ENCODE measurements at regions not wholly inside any gene's neighbourhood (a gene's known extent, or its start where the extent isn't known, plus 50 kb on each side); places are given as distances from the start of the nearest gene placed in this dataset.
"Not testable (repeated sequence)": the region's sequence is repeated elsewhere in the genome, so short reads cannot be mapped to it uniquely, and the experiment has no call there.

GRCh38 chr20:28562510-28562898, 2695.0 kb upstream of the DEFB115 start:
- H3K4me3 ChIP-seq (replicated peaks; ENCODE audit: low read depth, low read length): no peak overlapping the region
- no peak for DNase-seq (ENCODE audit: extremely low read depth, low read depth)
- no peak for TF ChIP-seq CTCF (IDR thresholded peaks at IDR 0.05; ENCODE audit: low read depth, low read length, missing control alignments)

- not testable (repeated sequence) for H3K4me3 ChIP-seq (replicated peaks; ENCODE audit: low read depth, low read length); DNase-seq (ENCODE audit: extremely low read depth, low read depth)
These were observed 2694.5 kb upstream of the DEFB115 start for GRCh38 chr20:28562899-28563521.

GRCh38 chr20:28564024-28564423, 2693.4 kb upstream of the DEFB115 start:
- H3K4me3 ChIP-seq (replicated peaks; ENCODE audit: low read depth, low read length); DNase-seq (ENCODE audit: extremely low read depth, low read depth): not testable (repeated sequence)

- DNase-seq (ENCODE audit: extremely low read depth, low read depth); H3K4me3 ChIP-seq (replicated peaks; ENCODE audit: low read depth, low read length): not testable (repeated sequence)
These were observed 2692.6 kb upstream of the DEFB115 start for GRCh38 chr20:28564688-28565463.

- not testable (repeated sequence) for DNase-seq (ENCODE audit: extremely low read depth, low read depth); H3K4me3 ChIP-seq (replicated peaks; ENCODE audit: low read depth, low read length)
These were observed 2681.5 kb upstream of the DEFB115 start for GRCh38 chr20:28575991-28576390.

- DNase-seq (ENCODE audit: extremely low read depth, low read depth): not testable (repeated sequence)
These were observed 2665.8 kb upstream of the DEFB115 start for GRCh38 chr20:28591680-28592079.

GRCh38 chr20:28593383-28593782, 2664.1 kb upstream of the DEFB115 start:
- not testable (repeated sequence) for DNase-seq (ENCODE audit: extremely low read depth, low read depth); H3K4me3 ChIP-seq (replicated peaks; ENCODE audit: low read depth, low read length)

More at GRCh38 chr20:28591680-28592079, 2665.8 kb upstream of the DEFB115 start:
- H3K4me3 ChIP-seq (replicated peaks; ENCODE audit: low read depth, low read length): not testable (repeated sequence)

GRCh38 chr20:28594476-28594875, 2663.0 kb upstream of the DEFB115 start:
- DNase-seq (ENCODE audit: extremely low read depth, low read depth); H3K4me3 ChIP-seq (replicated peaks; ENCODE audit: low read depth, low read length): not testable (repeated sequence)

GRCh38 chr20:28602006-28602402, 2655.5 kb upstream of the DEFB115 start:
- not testable (repeated sequence) for DNase-seq (ENCODE audit: extremely low read depth, low read depth)
- peak overlapping the region; percentile 73 for H3K4me3 ChIP-seq (replicated peaks; ENCODE audit: low read depth, low read length)

- peak overlapping the region; percentile 73 for H3K4me3 ChIP-seq (replicated peaks; ENCODE audit: low read depth, low read length)
- peak; percentile 80 for DNase-seq (ENCODE audit: extremely low read depth, low read depth)
- TF ChIP-seq CTCF (IDR thresholded peaks at IDR 0.05; ENCODE audit: low read depth, low read length, missing control alignments): peak; percentile 66
These were observed 2654.9 kb upstream of the DEFB115 start for GRCh38 chr20:28602403-28603217.

- not testable (repeated sequence) for DNase-seq (ENCODE audit: extremely low read depth, low read depth)
- H3K4me3 ChIP-seq (replicated peaks; ENCODE audit: low read depth, low read length): peak overlapping the region; percentile 73
These were observed 2654.3 kb upstream of the DEFB115 start for GRCh38 chr20:28603218-28603577.

Data from HFF-Myc (cell line).